ENCODE measurements at regions not wholly inside any gene's neighbourhood (a gene's known extent, or its start where the extent isn't known, plus 50 kb on each side); places are given as distances from the start of the nearest gene placed in this dataset.

GRCh38 chr5:67476531-67476930, 279.9 kb upstream of the CD180 start:
- Histone ChIP-seq H3K27ac (ENCODE audit: low read depth in 2 of 2, low read length in 2 of 2) (no peak overlapping the region), H3K4me3 (ENCODE audit: low read length in 3 of 3) (no peak overlapping the region), H3K4me1 (ENCODE audit: control insufficient read depth in 2 of 3, insufficient read depth in 2 of 3, low read depth in 1 of 3, low read length in 3 of 3) (no peaks in the 10 kb centered on the region), H3K9me3 (ENCODE audit: control insufficient read depth in 2 of 3, insufficient read depth in 1 of 3, low read length in 3 of 3) (no peaks in the 10 kb centered on the region), H3K9ac (ENCODE audit: low read length in 3 of 3) (no peak overlapping the region), H3K36me3 (ENCODE audit: control insufficient read depth in 2 of 3, insufficient read depth in 3 of 3, low read length in 3 of 3) (no peaks in the 10 kb centered on the region), H3K27me3 (ENCODE audit: control insufficient read depth, insufficient read depth, low read length) (no peaks in the 10 kb centered on the region)
- TF ChIP-seq CTCF (IDR thresholded peaks at IDR 0.05; ENCODE audit: borderline replicate concordance, extremely low read depth, insufficient read depth) = no peak
- intact Hi-C loops (cut with DNase I) = no loop called here
- DNase-seq (no peak), FAIRE-seq (no peak)

- H3K4me3 ChIP-seq (ENCODE audit: low read length in 3 of 3) = no peak overlapping the region
- no peak overlapping the region for H3K9ac ChIP-seq (ENCODE audit: low read length in 3 of 3)
- DNase-seq (no peak), FAIRE-seq (no peak)
- H3K36me3 ChIP-seq (ENCODE audit: control insufficient read depth in 2 of 3, insufficient read depth in 3 of 3, low read length in 3 of 3) = no peaks in the 10 kb centered on the region
- H3K27ac ChIP-seq (ENCODE audit: low read depth in 2 of 2, low read length in 2 of 2) = no peak overlapping the region
- H3K27me3 ChIP-seq (ENCODE audit: control insufficient read depth, insufficient read depth, low read length) = no peaks in the 10 kb centered on the region
- intact Hi-C loops (cut with DNase I) = no loop called here
- H3K4me1 ChIP-seq (ENCODE audit: control insufficient read depth in 2 of 3, insufficient read depth in 2 of 3, low read depth in 1 of 3, low read length in 3 of 3) = no peaks in the 10 kb centered on the region
- TF ChIP-seq CTCF (IDR thresholded peaks at IDR 0.05; ENCODE audit: borderline replicate concordance, extremely low read depth, insufficient read depth) = no peak
- no peaks in the 10 kb centered on the region for H3K9me3 ChIP-seq (ENCODE audit: control insufficient read depth in 2 of 3, insufficient read depth in 1 of 3, low read length in 3 of 3)
These were observed 278.9 kb upstream of the CD180 start for GRCh38 chr5:67475489-67475888.

- Histone ChIP-seq H3K4me3 (ENCODE audit: low read length in 3 of 3) (no peak overlapping the region), H3K27me3 (ENCODE audit: control insufficient read depth, insufficient read depth, low read length) (no peaks in the 10 kb centered on the region), H3K27ac (ENCODE audit: low read depth in 2 of 2, low read length in 2 of 2) (no peak overlapping the region), H3K4me1 (ENCODE audit: control insufficient read depth in 2 of 3, insufficient read depth in 2 of 3, low read depth in 1 of 3, low read length in 3 of 3) (no peaks in the 10 kb centered on the region), H3K9ac (ENCODE audit: low read length in 3 of 3) (no peak overlapping the region), H3K36me3 (ENCODE audit: control insufficient read depth in 2 of 3, insufficient read depth in 3 of 3, low read length in 3 of 3) (no peaks in the 10 kb centered on the region), H3K9me3 (ENCODE audit: control insufficient read depth in 2 of 3, insufficient read depth in 1 of 3, low read length in 3 of 3) (no peaks in the 10 kb centered on the region)
- TF ChIP-seq CTCF (IDR thresholded peaks at IDR 0.05; ENCODE audit: borderline replicate concordance, extremely low read depth, insufficient read depth) = no peak
- DNase-seq (no peak), FAIRE-seq (no peak)
- intact Hi-C loops (cut with DNase I) = no loop called here
These were observed 278.1 kb upstream of the CD180 start for GRCh38 chr5:67474597-67475238.

GRCh38 chr5:67467110-67467509, 270.5 kb upstream of the CD180 start:
- no peak overlapping the region for H3K4me3 ChIP-seq (ENCODE audit: low read length in 3 of 3)
- no peaks in the 10 kb centered on the region for H3K9me3 ChIP-seq (ENCODE audit: control insufficient read depth in 2 of 3, insufficient read depth in 1 of 3, low read length in 3 of 3)
- no peak for DNase-seq
- no peaks in the 10 kb centered on the region for H3K4me1 ChIP-seq (ENCODE audit: control insufficient read depth in 2 of 3, insufficient read depth in 2 of 3, low read depth in 1 of 3, low read length in 3 of 3)
- intact Hi-C loops (cut with DNase I) = no loop called here
- H3K9ac ChIP-seq (ENCODE audit: low read length in 3 of 3) = no peak overlapping the region
- no peak for TF ChIP-seq CTCF (IDR thresholded peaks at IDR 0.05; ENCODE audit: borderline replicate concordance, extremely low read depth, insufficient read depth)
- no peak for FAIRE-seq
- H3K27ac ChIP-seq (ENCODE audit: low read depth in 2 of 2, low read length in 2 of 2) = no peak overlapping the region
- H3K36me3 ChIP-seq (ENCODE audit: control insufficient read depth in 2 of 3, insufficient read depth in 3 of 3, low read length in 3 of 3) = no peaks in the 10 kb centered on the region
- H3K27me3 ChIP-seq (ENCODE audit: control insufficient read depth, insufficient read depth, low read length) = no peaks in the 10 kb centered on the region

Data from kidney (tissue), 13 donors.